ENCODE measurements at regions not wholly inside any gene's neighbourhood (a gene's known extent, or its start where the extent isn't known, plus 50 kb on each side); places are given as distances from the start of the nearest gene placed in this dataset.
"Not testable (repeated sequence)": the region's sequence is repeated elsewhere in the genome, so short reads cannot be mapped to it uniquely, and the experiment has no call there.

GRCh38 chr3:8178516-8178915 lies 323.1 kb upstream of the LMCD1 start:
- TF ChIP-seq POLR2A, POLR2AphosphoS5 (IDR thresholded peaks at IDR 0.05): not testable (repeated sequence)
- TF ChIP-seq, protein P1, sequence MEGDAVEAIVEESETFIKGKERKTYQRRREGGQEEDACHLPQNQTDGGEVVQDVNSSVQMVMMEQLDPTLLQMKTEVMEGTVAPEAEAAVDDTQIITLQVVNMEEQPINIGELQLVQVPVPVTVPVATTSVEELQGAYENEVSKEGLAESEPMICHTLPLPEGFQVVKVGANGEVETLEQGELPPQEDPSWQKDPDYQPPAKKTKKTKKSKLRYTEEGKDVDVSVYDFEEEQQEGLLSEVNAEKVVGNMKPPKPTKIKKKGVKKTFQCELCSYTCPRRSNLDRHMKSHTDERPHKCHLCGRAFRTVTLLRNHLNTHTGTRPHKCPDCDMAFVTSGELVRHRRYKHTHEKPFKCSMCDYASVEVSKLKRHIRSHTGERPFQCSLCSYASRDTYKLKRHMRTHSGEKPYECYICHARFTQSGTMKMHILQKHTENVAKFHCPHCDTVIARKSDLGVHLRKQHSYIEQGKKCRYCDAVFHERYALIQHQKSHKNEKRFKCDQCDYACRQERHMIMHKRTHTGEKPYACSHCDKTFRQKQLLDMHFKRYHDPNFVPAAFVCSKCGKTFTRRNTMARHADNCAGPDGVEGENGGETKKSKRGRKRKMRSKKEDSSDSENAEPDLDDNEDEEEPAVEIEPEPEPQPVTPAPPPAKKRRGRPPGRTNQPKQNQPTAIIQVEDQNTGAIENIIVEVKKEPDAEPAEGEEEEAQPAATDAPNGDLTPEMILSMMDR (IDR thresholded peaks at IDR 0.05) = not testable (repeated sequence)
